Eye (tissue), 1 donor: ENCODE measurements at regions not wholly inside any gene's neighbourhood (a gene's known extent, or its start where the extent isn't known, plus 50 kb on each side); places are given as distances from the start of the nearest gene placed in this dataset.
"Not testable (repeated sequence)": the region's sequence is repeated elsewhere in the genome, so short reads cannot be mapped to it uniquely, and the experiment has no call there.

ENCODE experiments used
- DNase-seq: peaks from one replicate; pipeline ENCODE4 v3.0.0-alpha.2; 2015

DNA sequence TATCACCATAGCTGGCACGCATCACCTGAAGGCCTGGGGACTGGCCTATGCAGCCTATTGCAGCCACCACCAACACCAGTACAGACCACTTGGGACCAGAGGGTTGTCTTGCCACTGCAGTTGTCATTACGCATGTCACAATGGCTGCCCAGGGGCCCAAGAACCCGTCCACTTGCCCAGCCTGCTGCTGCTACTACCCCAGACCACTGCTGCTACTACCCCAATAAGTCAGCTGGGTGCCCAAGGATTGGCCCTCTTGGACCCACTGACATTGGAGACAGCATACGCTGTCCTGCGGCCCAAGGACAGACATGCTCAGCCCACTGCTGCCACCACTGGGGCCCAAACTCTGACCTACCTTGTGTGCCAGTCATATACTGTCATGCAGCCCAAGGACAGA lies 102.7 kb upstream of the OR9Q1 start:
- no peak for DNase-seq

DNA sequence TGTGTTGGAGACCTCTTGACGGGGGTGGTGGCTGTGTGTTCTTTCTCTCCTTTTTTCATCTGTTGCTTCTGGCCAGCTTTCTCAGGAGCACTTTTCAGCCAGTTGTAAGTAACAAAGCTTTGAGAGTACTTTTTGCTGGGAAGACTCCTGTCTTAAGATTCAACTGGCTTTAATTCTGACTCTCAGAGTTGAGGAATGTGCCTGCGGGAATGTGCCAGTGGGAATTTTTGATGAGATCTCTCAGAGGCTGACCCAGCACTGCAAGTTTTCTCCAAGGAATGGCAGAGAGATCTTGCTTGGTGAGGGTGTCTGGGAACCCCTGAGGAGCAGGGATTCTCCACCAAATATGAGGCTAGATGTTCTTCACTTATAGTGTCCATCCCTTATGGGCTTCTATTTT lies 91.6 kb upstream of the OR9Q1 start:
- DNase-seq, result no peak

DNA sequence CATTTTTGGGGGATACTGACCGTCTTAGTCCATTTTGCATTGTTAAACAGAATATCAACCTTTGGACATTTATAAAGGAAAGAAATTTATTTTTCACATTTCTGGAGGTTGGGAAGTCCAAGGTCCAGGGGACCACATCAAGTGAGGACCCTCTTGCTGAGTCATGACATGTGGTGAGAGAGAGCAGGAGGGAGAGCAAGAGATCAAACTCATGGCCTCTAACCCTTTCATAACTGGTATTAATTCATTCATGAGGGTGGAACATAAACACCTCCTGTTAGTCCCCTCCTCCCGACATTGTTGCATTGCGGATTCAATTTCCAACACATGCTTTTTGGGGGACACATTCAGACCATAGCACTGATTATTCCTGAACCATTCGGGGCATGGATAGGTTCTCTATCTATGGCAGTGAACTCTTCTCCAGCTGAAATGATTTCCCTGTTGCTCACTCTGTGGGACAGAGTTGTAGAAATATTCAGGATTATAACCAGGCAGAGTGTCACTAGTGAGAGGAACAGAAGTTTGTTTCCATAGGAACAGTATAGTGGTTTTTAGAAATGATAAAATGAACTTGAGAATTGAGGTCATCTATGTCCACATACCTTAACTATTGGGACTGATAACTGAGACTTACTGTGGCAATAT lies 88.2 kb upstream of the OR9Q1 start:
- no peak for DNase-seq

DNA sequence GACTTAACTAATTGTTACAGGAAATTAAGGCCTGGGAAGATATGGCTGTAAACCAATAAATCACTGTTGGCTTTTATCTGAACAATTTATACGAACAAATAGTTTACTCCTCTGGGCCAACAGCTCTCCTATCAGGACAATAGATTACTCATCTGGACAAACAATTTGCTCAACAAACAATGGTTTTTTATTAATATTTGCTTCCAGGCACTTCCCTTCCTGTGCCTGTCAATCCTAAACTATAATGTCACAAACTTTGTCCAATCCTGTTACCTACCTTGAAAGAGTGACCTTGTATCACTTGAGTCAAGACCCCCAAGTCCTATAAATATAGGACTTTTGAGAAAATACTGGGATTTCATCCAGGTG lies 87.6 kb upstream of the OR9Q1 start:
- DNase-seq, result no peak

DNA sequence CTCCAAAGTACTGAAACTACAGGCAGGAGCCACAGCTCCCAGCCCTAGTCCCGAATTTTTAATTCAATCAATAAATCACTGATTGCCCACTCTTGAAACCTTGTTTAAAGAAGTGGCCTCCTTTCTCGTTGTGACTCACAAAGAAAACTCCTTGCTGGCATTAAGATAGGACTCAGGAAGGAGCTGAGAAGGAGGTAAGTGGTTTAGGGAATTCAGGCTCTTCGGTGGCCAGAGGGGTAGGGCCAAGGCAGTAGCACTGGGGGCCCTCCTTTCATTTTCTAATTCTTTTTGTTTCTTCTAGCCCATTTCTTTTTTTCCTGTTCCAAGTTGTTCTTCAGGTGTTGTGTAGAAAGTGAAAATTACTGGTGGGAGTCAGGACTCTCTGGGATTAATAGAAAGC lies 86.2 kb upstream of the OR9Q1 start:
- DNase-seq, result no peak

DNA sequence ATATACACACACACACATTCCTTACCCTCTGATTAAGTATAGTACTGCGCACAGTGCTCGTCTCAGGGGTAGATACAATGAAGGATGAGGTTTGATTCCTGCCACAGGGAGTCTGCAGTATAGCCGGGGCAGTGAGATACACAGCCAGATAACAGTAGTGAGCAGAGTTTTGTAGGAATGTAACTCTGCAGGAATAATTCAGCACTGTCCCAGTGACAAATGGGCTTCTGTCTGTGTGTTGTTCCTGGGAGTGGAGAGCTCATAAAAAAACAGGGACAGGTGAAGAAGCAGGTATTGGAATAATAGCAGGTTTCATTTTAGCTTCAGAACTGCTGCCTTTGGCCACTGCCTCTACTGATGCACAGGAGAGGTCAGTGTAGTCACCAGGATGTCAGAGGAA lies 85.3 kb upstream of the OR9Q1 start:
- no peak for DNase-seq

DNA sequence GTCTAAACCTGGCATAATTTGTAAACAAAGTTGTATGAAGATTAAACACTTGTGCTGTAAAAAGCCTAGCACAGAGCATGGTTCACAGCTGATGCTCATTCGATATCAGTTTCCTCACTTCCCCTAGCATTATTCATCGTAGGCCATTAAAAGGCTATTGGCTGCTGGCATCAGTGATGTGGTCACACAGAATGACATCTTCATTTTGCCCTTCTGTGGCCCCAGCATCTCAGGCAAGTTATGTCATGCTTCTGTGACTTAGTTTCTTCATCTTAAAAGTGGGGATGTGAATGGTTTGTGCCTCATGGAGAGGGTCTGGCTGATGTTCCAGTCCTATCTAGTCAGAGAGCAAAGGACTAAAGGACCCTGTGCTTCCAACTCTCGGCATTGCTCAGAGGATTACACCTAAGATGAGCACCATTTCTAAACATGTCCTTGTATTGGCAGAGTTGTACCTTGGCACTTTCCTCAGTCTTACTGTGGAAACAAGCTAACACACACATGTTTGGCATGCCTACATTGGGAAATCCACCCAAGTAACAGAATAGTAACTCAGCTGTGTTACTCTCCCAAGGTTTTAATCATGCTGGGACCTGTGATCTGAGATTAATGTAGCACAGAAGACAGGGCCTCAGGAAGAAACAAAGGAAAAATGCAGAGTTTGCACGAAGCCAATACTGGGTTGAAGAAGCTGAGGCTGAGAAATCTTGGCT lies 83.5 kb upstream of the OR9Q1 start:
- DNase-seq, result no peak

DNA sequence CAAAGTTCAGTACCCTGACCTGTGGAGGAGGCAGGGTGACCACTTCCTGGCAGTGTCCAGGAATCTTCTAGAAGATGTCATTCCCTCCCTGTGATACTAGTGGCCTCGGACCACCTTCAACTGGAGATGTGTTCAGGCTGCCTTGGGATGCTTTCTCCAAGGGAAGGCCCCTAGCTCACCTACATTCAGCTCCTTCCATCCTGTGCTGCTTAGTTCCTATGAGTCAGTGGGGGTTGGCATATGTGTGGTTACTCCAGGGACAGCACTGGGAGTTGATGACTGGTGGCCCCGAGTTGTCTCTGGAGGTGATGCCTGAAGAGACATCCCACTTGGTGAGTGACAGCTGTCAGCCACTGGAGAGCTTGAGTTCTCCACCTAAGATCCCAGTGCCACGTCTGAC lies 81.8 kb upstream of the OR9Q1 start:
- no peak for DNase-seq

DNA sequence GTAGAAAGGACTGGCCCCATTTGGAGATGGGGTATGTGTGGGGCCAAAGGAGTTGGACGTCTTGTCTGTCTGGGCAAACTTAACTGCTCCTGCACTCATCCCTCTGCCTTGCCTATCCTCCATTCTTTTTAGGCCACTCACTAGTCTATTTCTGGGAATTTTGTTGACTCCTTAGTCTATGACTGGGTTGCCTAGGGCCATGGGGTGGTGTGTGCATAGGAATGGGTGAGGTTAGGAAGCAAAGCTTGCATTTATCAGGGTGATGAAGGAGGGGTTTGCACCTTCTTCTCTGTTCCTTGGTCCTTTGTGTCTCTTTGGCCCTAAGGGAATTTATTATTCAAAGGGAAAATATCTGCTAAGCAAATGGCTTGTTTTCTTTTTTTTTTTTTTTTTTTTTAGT lies 80.9 kb upstream of the OR9Q1 start:
- DNase-seq, result no peak

DNA sequence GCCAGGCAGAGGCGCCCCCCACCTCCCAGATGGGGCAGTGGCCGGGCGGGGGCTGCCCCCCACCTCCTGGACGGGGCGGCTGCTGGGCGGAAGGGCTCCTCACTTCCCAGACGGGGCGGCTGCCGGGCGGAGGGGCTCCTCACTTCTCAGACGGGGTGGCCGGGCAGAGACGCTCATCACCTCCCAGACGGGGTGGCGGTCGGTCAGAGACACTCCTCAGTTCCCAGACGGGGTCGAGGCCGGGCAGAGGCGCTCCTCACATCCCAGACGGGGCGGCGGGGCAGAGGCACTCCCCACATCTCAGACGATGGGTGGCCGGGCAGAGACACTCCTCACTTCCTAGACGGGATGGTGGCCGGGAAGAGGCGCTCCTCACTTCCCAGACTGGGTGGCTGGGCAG lies 79.9 kb upstream of the OR9Q1 start:
- DNase-seq, result not testable (repeated sequence)

DNA sequence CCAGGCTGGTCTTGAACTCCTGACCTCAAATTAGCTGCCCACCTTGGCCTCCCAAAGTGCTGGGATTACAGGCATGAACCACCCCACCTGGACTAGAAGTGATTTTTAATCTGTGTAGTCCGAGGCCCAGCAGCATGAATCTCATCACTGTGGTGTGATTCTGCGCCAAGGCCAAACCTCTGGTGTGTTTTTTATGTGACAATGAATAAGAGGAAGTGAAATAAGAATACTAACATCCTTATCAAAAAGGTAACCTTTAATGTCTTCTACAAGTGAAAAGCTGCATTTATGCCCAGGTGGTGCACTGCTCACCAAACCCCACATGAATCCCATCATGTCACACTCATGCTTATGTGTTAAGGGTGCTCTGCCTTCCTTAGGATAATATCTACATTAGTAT lies 77.1 kb upstream of the OR9Q1 start:
- no peak for DNase-seq

DNA sequence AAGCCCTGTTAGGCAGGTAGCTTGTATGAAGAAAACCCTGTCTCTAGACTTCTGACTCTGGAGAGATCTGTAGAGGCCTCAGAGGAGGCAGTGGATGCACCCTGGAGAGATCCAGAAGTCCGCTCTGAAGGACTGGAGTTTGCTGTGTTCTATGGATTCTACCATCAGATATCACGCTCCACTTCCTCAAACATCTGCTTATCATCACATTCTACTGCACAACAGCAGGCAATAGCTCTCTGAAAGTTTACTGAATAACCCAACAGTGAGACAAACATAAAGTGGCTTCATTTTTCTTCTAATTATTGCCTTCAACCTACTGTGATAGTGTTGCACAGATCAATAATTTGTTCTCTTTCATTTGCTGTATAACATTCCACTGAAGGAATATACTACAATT lies 59.0 kb upstream of the OR9Q1 start:
- no peak for DNase-seq

DNA sequence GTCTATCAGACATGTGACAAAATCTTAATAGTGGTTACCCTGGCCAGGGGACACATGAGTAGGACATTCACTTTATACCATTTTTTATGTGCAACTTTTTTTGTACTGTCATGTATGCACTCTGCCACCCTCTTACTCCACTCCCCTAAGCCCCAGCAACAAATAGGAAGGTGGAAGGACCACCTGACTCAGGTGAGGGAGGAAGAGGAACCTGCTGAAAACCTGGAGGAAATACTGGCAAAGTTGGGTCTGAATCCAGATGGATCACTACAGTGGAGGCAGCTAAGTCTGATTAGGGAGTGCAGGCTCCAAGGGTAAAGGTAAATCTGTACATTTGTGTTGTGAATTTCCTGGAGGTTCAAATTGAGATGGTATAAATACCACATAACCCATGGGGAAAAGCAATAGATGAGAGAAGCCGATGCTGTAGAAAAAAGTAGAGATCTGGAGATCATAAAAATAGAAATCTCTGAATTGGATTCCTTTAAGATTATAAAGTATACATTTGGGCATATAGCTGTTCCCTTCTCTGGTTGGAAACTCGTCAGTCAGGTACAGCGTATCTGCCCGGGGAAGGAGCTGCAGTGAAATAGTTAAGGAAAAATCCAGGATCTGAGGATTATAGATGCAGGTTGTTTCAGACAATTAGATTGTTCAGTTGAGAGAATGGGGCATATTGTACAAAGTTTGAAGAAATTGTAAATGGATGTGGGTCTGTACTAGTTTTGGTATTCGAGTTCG lies 52.2 kb upstream of the OR9Q1 start:
- DNase-seq, result no peak

DNA sequence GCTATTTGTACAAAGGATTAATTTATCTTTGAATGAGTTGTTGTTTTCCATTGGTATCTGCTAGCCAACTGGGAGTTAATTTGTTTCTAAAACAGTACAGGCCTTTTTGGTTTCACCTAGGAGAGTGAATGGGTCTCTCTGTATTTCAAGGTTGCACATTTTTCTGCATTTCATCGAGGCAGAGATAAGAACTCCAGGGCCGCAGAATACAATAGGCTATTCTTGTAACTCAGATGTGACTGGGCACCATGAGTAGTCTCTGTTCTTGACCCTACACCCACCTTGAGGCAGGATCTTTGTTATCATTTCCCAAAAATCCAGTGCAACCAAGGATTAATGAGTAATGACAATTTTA lies 51.7 kb upstream of the OR9Q1 start:
- DNase-seq, result no peak
